Limb (tissue), 2 donors: ENCODE measurements at regions not wholly inside any gene's neighbourhood (a gene's known extent, or its start where the extent isn't known, plus 50 kb on each side); places are given as distances from the start of the nearest gene placed in this dataset.
"Not testable (repeated sequence)": the region's sequence is repeated elsewhere in the genome, so short reads cannot be mapped to it uniquely, and the experiment has no call there.

Experiments used
- DNase-seq, 2 donors: peaks; one replicate each; pipeline ENCODE4 v3.0.0-alpha.2; 2016; ENCODE audit errors: extremely low spot score in 2 of 2

GRCh38 chr14:53744857-53745256 lies 211.8 kb downstream of the BMP4 start:
- no peak for DNase-seq

GRCh38 chr14:53743371-53743770 lies 213.3 kb downstream of the BMP4 start:
- DNase-seq: no peak

- no peak for DNase-seq
Measured at GRCh38 chr14:53742233-53742620, 214.4 kb downstream of the BMP4 start.

GRCh38 chr14:53741479-53742232 lies 215.0 kb downstream of the BMP4 start:
- peak in 1 of 2 donors; percentile 8 for DNase-seq

- DNase-seq: no peak
Measured at GRCh38 chr14:53740570-53740969, 216.1 kb downstream of the BMP4 start.

GRCh38 chr14:53735916-53736315 lies 220.7 kb downstream of the BMP4 start:
- DNase-seq: no peak

GRCh38 chr14:53723221-53723620 lies 233.4 kb downstream of the BMP4 start:
- no peak for DNase-seq

- no peak for DNase-seq
Measured at GRCh38 chr14:53719536-53719935, 237.1 kb downstream of the BMP4 start.

GRCh38 chr14:53716578-53716977 lies 240.0 kb downstream of the BMP4 start:
- DNase-seq: no peak

- no peak for DNase-seq
Measured at GRCh38 chr14:53715193-53715721, 241.4 kb downstream of the BMP4 start.

- no peak for DNase-seq
Measured at GRCh38 chr14:53714495-53715192, 242.0 kb downstream of the BMP4 start.

GRCh38 chr14:53712901-53713300 lies 243.7 kb downstream of the BMP4 start:
- DNase-seq: not testable (repeated sequence)

- no peak for DNase-seq
Measured at GRCh38 chr14:53711205-53711604, 245.4 kb downstream of the BMP4 start.

- DNase-seq: no peak
Measured at GRCh38 chr14:53710615-53711014, 246.0 kb downstream of the BMP4 start.

GRCh38 chr14:53709381-53709780 lies 247.2 kb downstream of the BMP4 start:
- no peak for DNase-seq

- no peak for DNase-seq
Measured at GRCh38 chr14:53703457-53703856, 253.2 kb downstream of the BMP4 start.

GRCh38 chr14:53701108-53701875 lies 255.3 kb downstream of the BMP4 start:
- DNase-seq: no peak

GRCh38 chr14:53696217-53696965 lies 260.2 kb downstream of the BMP4 start:
- no peak for DNase-seq

- no peak for DNase-seq
Measured at GRCh38 chr14:53695692-53696214, 260.9 kb downstream of the BMP4 start.

- DNase-seq: peak in 1 of 2 donors; percentile 52
Measured at GRCh38 chr14:53692885-53693284, 263.7 kb downstream of the BMP4 start.

- peak in 1 of 2 donors; percentile 40 for DNase-seq
Measured at GRCh38 chr14:53692451-53692850, 264.2 kb downstream of the BMP4 start.
